Stimulated activated CD8-positive, alpha-beta memory T cell treated with anti-CD3 and anti-CD28 coated beads, Interleukin-4, amount 100 ng/mL, for 4 hours (primary cell): ENCODE measurements at regions not wholly inside any gene's neighbourhood (a gene's known extent, or its start where the extent isn't known, plus 50 kb on each side); places are given as distances from the start of the nearest gene placed in this dataset.

ENCODE experiments used
- DNase-seq, 2 donors: peaks; one replicate each; pipeline ENCODE4 v3.0.0-alpha.2; 2020; ENCODE audit warnings: low read depth in 2 of 2, low spot score in 1 of 2

DNA sequence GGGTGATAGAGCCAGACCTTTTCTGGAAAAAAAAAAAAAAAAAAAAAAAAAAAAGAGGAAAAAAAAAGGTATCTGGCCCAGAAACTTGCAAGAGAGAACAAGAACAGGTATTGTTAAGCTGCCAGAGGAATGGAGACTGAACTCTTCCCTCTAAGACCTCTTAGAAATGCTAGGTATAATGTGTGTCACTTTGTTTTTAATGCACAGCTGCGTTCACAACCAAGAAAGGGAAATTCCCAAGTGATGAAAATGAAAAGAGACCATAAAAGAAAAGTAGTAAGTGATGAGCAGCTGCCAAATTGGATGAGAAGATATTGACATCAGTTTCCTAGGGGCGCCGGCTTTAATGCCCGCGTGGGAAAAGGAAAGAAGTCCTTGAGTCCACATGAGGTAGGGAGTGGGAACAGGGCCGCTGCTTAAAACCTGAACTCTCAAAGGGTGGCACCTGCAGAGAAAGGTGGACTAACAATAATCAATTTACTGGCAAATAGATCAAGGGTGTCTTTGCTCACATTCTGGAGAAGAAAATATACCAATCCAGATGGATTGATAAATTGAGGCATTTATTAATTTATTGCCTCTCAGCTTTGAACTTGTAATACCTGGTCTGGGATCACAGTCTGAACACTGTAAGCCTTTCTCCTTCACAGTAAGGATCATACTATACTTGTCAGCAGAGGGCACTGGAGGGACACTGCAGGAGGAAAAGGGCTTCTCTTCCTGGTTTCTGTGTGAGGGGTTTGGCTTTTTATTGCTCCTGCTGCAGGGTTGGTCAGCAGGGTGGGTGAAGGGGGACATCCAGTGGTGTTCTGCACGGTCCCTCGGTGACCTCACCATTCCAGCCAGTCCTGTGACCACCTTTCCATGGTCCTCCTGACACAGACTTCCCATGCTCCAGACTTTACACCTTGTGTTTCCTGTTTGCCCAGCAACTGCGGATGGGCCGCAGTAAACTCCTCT, 131.6 kb downstream of the AQP9 start:
- no peak for DNase-seq

DNA sequence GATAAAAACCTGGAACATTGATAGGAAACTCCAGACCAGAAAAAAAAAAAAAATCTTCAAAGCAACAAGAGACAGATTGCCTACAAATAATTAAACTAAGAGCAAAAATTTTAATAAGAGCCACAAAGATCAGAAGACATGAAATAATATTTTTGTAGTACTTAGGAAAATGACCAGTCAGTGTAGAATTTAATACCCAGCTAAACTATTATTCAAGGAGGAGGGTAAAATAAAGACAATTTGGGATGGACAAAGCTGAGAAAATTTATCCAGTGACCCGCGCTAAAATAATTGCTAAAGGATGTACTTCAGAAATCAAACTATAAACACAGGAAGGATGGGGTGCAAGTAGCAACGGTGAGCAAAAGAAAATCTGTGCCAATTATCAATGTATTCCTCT, 133.2 kb downstream of the AQP9 start:
- no peak for DNase-seq

DNA sequence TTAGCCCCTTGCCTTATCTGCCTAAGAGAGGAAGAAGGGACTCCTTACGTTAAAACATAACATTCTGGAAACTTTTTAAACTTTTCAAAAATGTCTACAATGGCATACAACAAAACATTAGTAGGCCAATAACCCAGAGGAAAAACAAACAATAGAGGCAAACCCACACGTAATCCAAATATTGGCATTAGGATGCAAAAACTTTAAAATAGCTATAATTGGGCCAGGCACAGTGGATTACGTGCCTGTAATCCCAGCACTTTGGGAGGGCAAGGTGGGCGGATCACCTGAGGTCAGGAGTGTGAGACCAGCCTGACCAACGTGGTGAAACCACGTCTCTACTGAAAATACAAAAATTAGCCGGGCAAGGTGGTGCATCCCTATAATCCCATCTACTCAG, 134.9 kb downstream of the AQP9 start:
- DNase-seq = no peak

DNA sequence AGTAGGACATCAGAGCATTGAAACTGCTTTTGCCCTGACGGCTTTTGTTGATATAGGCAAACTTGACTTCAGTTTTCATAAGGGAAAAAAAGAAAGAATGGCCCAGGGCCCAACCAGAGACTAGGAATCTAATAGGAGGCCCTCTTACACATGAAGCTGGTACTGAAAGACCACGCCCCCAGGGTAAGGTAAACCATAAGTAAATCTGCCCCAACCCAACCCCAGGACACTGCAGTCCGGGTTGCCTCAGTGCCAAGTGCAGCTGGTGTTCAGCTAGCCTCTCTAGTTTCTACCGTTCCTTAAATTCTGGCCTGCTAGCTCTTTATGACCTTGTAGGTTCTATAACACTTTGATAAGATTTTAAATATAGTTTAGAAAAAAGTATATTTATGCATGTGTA, 136.7 kb downstream of the AQP9 start:
- no peak for DNase-seq

DNA sequence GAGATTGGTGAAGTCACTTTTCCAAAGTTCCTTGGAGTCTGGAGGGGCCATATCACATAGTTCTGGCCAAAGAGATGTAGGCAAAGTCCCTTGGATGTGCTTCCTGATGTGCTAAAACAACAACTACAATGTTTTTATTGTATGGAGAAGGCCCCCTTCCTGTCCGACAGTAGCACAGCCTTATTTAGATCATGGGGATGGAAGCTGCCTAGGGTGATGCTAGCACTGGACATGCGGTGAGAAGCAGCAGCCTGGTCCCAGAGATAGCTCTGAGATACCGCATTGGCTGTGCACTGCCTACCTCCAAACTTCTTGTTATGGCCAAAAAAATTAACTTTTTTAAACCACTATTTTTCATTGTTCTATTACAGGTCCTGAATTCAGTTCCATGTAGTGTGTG, 137.6 kb downstream of the AQP9 start:
- DNase-seq = no peak

DNA sequence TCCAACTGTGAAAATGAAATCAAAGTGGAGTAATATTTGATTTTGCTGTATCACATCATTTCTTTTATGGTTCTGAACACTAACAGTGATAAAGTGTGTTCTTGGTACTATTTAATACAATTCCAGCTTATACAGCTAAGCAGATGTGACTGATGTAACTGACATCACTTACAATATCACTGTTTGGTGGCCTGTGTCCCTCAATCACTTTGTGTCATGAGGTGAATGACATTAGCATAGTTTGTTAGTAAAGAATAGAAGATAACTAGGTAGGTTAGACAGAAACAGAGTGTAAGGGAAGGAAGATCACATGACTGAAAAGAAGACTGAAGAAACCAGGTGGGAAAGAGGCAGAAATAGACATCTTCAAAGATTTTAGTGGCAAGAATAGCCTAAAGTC, 138.7 kb downstream of the AQP9 start:
- DNase-seq = no peak

DNA sequence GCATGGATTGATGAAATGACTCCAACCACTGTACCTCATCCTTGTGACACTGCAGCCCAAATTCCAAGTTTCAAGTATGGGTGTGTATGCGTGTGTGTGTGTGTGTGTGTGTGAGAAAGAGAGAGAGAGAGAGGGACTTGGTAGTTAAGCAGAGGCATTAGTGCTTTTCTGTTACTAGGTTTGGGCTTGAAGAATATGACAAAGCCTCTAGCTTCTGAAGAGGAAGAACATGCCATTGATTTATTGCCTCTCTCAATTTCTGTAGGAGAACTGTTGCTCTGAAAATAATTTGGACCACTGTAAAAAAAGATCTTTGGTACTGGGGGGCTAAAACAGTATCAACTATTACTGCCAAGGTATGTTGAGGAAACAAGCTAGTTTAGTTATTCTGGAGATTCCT, 139.2 kb downstream of the AQP9 start:
- DNase-seq = no peak

DNA sequence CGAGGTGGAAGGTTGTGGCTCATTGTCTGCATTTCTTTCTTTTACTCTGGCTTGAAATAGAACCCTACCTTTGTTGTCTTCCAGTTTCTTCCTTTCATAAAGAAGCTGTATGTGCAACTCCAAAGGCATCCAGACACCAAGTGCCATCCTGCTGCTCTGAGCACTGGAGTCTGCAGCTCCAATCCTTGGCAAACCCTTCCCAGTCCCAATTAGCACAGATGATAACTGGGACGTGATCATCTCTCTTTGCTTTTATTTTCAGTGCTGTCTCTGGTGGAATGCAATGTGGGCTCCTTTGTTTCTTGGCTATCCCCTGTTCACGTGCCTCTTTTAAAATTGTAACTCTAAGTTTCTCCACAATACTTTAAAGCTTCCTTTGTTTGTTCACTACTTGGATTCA, 140.9 kb downstream of the AQP9 start:
- no peak for DNase-seq

DNA sequence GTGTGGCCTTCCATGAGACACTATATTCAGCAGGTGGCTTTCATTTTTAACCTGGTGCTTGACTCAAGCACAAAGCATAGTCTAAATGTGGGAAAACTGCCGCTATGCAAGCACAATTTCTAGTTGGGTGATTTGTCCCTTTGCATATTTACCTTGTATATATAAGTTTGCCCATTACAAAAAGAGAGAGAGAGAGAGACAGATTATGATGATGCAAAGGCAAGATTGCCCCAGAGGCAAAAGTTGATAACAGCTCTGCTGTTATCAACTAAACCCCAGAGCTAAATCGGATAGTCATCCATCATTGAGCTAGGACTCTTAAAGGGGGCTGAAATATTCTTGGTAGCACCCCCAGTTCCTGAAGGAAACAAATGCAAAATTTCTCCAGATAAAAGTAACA, 141.5 kb downstream of the AQP9 start:
- DNase-seq = no peak

DNA sequence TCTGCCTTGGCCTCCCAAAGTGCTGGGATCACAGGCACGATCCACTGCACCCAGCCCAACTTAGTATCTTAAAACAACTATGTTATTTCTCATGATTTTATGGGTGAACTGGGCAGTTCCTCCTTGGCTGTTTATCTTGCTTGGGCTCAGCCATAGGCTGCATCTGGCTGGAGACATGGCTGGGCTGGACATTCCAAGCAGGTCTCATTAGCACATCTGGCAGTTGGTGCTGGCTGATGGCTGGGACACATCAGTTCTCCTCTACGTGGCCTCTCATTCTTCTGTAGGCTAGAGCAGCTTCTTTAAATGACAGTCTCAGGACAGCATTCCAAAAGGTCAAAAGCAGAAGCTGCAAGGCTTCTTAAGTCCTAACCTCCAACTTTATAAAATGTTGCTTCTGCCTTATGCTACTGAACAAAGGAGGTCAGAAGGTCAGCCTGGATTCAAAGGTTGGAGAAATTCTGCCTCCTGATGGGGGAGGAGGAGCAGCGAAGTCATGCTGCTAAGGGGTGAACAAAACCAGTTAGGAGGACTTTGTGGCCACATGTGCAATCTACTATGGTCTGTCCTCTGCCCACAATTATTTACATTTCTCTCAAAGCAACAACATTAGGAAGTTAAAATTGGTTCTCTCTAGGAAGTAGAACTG, 144.0 kb downstream of the AQP9 start:
- no peak for DNase-seq

DNA sequence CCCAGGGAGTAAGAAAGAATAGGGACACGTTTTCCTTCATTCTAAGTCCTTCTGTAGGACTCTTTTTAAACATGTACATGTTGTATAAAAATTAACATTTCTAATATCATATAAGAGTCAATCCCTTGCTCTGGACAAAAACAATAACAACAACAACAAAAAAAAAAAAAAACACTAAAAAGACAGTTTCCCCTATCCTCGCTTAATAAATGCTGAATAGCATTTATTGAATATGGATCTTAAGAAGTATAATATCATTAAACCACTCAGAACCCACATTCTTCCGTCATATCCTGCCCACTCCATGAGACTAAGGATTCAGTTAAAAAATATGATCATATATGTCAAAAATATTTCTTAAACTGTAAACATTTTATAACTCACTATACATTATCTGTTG, 145.1 kb downstream of the AQP9 start:
- no peak for DNase-seq

DNA sequence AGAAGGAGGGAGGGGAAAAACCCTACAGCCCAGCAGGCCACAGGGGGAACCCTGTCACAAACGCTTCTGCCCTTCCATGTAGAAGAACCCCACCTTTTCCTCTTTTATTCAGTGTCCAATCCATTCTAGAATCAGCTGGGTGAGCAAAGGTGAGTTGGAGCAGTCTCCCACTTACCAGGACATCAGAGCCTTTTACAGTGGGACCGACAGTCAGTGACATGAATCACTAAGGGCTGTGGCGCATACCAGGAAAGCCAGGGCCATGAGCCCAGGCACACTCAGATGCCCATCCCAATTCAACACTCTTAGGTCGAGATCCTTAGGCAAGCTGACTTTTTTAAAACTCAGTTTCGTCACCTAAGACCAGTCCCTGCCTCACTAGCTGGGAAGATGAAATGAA, 146.1 kb downstream of the AQP9 start:
- no peak for DNase-seq

DNA sequence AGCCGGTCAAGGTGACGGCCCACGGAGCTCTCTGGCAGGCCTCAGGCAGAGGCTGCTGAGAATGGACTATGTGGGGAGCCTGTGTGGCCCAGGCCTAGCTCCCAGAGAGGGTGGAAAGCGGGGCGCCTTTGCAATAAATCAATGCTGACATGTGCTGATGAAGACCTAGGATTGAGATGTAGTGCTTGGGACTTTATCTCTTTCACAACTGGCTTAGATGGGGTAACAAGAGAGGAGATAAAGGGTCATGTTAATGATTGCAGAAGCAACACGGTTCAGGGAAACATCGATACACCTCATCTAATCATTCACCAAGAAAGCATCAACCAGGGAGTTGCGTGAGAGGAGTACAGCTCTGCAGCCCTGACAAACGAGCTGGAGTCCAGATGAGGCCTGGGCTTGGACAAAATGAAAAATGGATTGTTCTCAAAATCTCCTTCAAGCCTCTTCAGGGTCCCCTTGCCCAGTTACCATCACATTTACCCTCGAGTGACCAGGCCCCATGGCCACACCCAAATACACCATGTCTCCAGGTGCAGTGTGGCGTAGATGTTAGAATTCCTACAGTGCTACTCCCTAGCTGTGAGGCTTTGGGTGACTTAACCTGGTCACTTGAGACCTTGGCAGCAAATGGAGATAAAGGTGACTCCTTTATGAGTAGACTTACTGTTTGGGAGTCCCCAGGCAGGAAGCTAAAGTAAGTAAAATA, 146.4 kb upstream of the LIPC start:
- DNase-seq = no peak

DNA sequence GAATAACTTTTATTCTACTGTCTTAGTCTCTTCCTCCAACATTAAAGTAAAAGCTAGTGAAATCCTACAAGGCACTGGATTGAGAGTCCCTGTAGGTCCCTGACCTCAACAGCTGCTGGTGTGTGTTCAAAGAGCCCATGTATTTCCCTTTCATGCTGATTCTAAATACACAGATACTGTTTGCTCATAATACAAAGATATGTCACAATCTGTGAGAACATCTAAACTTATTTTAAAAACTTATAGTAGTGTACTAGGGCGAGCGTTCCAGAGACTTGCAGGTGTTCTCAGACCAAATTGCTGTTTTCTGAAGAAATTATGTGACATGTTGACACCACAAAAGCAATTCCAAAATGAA, 145.9 kb upstream of the LIPC start:
- DNase-seq = no peak

DNA sequence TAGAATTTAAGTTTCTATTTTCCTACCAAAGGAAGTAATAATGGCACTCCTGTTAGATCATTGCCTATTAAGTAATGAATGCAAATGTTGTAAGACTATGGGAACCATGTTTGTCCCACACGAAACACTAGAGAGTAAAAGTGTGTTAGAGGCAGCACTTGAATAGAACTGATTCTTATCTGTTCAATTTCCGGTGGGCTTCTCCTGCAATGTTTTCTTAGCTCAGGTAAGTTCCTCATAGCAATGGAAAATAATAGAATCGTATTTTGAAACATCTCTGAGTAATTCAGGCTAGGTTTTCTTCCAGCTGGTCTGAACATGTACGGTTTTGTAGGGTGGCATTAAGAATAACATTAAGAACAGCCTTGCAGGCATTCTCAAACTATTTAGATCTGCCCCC, 145.3 kb upstream of the LIPC start:
- DNase-seq = no peak

DNA sequence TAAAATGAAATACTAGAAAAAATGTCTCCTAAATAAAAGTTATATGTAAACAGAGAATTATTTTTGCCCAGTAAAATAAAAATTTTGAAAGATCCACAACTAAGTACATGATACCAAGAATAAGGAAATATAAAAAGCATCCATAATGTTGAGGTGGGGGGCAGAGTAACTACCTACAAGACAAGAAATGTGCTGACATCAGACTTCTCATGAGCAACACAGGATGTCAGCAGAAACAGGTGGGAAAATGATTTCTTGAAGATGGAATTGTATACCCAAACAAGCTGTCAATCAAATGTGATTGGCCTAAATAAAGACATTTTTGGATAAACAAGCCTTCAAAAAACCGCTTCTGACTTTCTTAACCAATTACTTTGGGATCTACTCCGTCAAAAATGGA, 143.9 kb upstream of the LIPC start:
- DNase-seq = no peak

DNA sequence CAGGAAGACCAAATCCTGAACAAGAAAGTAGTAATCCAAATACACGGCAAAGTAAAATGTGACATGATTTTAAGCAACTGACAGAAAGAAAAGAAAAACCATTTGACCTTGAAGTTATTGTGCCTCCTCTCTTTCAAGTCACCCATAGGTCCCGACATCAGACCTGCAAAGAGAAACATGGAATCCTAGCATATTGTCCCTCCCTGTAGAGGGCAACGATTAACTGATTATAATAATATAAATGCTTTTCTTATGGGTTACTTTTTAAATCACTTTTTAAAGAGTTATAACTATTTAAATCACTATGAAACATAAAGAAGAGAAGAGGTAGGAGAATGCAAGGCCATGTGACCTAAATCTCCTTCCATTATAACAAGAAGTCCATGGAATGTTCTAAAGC, 143.2 kb upstream of the LIPC start:
- DNase-seq = no peak

DNA sequence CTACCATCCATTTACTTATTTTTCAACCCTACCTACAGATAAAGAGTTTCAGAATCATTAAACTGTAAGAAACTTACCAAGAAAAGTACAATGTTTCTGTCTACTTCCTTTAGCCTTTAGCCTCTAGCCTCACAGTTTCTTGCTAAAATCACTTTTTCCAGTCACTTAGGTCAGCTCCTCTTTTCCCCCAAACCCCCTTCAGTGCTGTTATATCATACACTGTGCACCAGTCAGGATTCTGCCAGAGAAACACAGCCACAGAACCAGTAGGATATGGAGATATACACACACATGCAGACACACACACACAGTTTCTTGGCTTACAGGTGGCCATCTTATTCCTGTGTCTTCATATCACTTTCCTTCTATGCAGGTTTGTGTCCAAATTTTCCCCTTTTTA, 139.9 kb upstream of the LIPC start:
- no peak for DNase-seq

DNA sequence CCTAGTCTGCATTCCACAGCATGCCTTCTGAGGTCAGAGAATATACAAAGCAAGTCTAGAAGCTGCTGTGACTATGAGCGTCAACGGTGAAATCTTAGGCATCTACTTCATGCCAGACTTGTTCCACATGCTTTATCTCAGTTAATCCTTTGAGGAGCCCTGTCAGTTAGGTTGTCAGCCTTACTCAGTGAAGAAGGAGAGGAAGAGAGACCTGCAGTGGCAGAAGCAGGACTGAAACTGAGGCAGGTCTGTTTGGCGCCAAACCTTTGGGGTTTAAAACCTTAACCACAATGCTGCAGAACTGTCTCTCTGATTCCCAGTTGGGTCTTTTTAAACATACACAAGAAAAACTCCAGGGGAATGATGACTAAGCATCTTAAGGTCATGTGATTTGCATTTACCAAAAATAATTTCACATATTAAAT, 139.0 kb upstream of the LIPC start:
- DNase-seq = no peak

DNA sequence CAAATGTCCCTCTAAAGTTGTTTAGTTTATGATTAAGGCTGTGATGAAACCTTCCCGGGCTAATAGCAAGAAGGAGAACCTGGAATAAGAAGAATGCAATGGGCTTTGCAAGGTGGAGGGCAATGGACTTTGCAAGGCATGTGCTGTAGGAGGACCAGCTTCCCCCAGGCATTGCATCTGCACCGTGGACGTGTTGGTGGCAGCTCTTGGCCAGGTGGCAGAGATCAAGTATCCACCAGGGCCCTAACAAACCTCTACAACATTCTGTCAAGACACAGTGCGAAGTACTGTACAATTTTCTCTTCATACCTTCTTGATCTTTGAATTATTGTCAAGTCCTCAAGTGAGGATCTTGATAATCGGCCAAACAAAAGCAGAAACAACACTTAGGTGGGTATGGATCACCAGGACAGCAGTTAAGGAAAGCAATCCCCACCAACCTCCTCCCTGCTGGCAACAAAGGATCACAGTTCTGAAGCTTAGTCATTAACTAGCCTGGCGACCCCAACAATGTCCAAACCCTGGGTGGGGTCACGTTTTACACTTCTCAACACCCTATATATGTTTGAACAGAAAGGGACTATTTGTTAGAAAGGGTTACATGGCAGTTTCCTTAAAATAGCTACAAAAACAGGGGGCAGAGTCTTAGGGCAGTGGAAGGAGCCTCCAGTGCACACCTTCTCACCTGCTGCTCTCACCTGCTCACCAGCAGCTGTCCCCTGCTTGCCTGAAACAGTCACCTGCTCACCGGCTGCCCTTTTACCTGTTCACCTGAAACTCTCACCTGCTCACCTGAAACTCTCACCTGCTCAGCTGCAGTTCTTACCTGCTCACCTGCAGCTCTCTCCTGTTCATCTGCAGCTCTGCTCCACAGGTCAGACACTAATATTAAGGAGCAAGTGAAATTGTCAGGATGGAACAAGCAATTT, 137.9 kb upstream of the LIPC start:
- DNase-seq = no peak

DNA sequence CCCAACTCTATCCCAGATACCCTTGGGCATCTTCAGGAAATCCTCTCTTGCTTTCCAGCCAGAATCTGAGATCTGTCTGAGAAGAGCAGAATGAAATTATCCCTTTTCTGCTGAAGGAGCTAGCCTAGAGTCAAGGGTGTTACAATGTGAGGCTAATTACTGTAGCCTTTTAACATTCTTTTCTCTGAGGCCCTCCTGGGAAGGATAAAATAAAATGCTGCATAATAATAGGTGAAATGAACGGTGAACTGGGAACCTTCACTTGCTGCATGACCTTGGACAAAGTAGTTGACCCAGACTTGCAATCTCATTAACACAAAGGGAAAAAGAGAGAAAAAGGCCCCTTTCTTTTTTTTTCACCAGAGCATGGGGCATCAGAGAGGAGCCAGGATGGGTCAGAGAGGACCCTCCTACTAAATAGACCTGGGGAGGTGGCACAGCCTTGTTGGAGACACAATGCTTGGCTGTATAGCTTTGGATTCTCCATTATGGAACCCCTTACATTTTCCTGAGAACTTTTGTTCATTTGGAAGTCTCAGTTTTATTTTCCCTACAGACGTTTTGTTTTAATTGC, 137.0 kb upstream of the LIPC start:
- DNase-seq = no peak
